Dedifferentiated amniotic fluid mesenchymal stem cell (primary cell): ENCODE measurements at regions not wholly inside any gene's neighbourhood (a gene's known extent, or its start where the extent isn't known, plus 50 kb on each side); places are given as distances from the start of the nearest gene placed in this dataset.
A peak's percentile ranks its signal among the peaks of the same experiment; 100 is the strongest.

Experiments used
- DNase-seq: peaks from one replicate; pipeline ENCODE4 v3.0.0-alpha.2; 2016; ENCODE audit errors: extremely low spot score

DNA sequence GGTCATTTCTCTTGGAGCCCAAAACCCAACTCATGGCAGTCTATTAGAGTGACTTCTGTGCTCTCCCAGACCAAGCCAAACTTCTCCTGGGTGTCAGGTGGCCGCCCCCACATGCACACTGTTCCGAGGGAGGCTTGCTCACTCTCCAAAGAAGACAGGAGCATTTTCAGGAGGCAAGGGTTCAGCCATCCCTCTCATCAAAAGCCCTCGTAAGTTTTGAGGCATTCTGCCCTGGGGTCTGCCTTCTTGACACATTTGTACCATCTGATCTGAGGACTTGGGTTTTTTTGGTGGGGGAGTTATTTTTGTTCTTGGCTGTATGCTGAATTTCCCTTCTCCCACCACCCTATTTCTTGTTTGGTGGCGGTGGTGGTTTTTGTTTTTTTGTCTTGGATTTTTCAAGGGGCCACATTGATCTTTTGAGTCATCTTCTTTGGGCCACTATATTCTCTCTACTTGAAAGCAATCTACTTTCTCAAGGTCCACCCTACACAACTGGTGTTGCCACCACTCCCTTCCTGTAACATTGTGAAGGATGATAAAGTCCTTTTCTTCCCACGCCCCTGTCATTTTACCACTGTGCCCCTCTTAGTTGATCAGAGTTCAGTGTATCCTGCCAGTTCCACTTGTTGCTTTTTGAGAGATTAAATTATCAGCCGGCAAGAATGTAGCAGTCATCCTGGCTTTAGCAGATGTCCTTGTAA, 255.8 kb downstream of the CYP26B1 start:
- no peak for DNase-seq

DNA sequence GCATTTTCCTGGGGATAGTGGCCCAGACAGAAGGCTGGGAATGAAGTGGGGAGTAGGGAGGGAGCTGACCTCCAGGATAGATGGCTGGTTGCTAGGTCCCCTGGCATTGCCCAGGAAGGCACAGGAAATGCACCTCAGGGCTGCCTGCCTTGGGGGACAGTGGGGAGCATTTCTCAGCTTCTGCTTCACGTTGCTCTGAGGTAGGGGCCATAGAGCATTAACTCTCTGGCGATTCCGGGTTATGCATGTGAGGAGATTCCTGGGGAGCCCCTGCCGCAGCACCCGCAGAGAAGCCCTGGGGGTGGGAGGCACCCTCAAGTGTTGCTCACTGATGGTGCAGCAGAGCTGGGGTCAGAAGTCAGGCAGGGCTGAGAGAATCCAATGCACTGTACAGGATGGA, 256.5 kb downstream of the CYP26B1 start:
- no peak for DNase-seq

GRCh38 chr2:71889759-71890684, 257.6 kb downstream of the CYP26B1 start:
- peak; percentile 70 for DNase-seq

- DNase-seq = no peak
Observed at GRCh38 chr2:71888751-71889445, 258.8 kb downstream of the CYP26B1 start.

DNA sequence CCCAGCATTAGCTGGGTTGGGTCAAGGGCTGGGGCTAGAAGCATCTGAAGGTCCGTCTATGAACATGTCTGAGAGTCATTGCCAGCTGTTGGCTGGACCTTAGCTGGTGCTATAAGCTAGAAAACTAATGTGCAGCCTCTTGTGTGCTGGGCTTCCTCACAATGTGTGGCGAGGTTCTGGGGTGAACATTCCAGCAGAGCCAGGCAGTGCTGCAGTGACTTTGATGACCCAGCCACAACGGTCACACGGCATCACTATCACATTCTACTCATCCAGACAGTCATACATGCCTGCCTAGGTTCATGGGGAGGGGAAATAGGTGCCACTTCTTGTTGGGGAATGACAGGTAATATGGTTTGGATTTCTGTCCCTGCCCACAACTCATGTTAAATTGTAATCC, 260.5 kb downstream of the CYP26B1 start:
- DNase-seq = no peak

GRCh38 chr2:71886241-71886640, 261.4 kb downstream of the CYP26B1 start:
- DNase-seq = no peak

DNA sequence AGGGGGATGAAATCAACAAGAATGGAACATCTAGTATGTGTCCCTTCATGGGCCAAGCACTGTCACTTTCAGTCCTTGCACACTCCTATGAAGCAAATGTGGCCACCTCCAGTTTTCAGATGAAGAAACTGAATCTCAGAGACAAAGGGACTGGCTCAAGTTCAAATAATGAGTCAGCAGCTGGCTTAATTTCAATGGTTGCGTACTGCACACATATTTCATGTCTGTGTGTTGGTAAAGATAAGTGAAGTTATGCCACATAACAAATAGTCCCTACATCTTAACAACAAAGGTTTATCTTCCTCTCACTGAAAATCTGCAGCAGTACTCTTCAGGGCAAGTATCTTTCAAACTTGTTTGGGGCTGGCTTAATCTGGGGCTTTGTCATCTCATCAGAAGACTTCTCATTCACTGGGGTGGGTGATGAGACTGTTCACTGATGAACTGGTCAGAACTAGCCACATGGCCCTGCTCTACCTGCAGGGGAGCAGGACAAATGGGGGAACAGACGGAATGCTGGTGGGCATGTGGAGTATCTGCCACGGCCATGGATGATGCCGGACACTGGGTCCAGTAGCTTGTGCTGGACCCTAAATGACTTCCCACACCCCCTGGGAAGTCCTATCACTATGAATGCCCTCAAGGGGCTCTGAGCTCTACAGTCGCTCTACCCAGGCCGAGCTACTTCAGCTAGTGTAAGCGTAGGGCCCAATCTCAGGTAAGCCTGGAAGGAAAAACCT, 263.2 kb downstream of the CYP26B1 start:
- DNase-seq = peak; percentile 26

DNA sequence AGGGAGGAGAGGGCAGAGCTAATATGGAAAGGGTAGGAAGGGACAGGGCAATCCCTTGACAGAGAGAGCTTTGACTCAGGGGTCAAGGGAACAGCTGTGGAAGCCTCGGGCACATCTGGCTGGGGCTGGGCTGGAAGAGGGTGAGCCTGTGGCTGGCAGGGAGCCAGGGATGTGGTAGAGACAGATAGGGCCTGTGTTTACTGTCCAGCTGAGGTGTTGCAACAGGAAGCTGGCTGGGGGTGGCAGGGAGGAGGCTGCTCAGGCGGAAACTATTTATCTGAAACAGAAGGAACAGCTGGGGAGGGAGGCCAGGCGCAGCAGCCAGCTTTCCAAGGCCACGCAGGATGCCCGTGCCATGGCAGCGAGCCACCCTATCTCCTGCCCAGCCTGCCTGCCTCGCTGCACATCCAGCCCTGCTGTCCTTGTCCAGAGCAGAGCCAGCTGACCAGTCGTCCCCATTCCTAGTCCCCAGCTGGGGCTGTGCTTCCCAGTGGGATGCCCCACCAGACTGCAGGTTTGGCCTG, 264.7 kb downstream of the CYP26B1 start:
- peak; percentile 49 for DNase-seq

GRCh38 chr2:71882236-71882946, 265.3 kb downstream of the CYP26B1 start:
- no peak for DNase-seq

- no peak for DNase-seq
Observed at GRCh38 chr2:71880846-71881610, 266.6 kb downstream of the CYP26B1 start.

- no peak for DNase-seq
Observed at GRCh38 chr2:71880287-71880686, 267.4 kb downstream of the CYP26B1 start.

GRCh38 chr2:71879509-71880184, 268.0 kb downstream of the CYP26B1 start:
- DNase-seq = no peak

DNA sequence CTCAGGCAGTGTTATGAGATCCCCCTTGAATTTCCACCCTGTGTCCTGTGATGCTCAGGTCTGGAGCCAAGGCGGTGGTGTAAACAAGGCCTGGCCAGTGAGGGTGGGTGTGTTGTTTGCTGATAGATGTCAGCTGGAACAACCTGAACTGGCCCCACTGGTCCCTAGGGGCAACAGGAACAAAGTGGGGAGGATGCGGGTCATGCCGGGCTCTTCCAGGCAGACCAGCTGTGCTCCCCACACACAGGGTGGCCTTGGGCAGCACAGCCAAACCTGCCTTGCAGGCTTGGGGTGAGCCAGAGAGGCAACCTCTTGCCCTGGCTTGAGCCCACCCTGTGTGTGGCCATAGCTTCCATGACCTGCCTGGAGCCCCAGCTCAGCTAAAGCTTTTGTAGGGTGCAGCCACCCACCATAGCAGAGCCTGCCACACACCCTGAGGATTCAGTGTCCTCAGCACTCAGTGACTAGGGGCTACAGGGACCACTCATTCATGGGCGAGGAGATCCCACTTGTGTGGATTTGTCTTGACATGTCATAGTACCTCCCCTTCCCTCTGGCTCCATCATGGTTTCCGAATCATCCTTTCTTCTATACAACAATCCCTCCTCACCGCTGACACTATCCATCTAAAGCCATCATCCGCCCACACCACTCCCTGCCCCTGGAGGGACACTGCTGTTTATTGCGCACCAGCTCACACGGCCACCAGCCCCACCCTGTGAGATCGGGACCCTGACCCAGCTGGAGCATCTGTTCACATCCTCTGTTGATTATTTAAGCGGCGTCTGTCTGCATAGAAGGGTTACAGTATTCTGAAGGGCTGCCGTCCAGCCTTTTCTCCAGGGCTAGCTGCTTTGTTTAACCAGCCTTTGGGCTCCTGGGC, 268.8 kb downstream of the CYP26B1 start:
- DNase-seq = no peak

DNA sequence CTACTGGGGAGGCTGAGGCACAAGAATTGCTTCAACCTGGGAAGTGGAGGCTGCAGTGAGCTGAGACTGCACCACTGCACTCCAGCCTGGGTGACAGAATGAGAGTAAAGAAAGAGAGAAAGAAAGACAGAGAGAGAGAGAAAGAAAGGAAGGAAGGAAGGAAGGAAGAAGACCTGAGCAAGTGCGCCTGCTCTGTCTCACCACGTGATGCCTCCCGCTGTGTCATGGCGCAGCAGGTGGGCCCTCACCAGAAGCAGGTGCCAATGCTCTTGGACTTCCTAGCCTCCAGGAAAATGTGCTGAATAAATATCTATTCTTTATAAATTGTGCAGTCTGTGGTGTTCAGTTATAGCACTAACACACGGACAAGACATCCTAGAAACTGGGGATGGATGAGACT, 270.0 kb downstream of the CYP26B1 start:
- no peak for DNase-seq

- peak; percentile 23 for DNase-seq
Observed at GRCh38 chr2:71876542-71877451, 270.9 kb downstream of the CYP26B1 start.

DNA sequence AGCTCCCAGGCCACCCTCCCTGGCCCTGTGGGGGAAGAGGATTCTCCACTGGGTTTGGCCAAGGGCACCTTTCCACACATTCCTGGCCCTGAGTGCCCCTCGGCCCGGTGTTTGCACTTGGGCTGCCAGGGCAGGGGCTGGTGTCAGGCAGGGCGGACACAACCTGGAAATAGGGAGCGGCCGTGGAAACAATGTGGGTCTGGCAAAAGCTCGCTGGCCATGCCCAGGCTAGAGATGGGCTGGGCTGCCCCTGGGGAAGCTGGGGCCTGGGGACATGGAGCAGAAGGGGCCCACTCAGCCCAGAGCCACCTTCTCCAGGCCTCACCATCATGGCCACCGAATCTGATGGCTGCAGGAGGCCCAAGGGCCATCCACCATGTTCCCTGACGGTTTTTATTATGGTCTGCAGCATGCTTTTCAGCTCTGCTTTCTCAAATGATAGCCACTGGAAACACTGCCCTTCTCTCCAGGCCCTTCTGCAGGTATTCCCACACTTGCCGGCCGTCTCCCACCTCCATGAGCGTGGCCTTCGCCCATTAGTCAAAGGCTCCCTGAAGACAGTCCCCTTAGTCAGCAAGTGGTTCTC, 275.1 kb downstream of the CYP26B1 start:
- no peak for DNase-seq

DNA sequence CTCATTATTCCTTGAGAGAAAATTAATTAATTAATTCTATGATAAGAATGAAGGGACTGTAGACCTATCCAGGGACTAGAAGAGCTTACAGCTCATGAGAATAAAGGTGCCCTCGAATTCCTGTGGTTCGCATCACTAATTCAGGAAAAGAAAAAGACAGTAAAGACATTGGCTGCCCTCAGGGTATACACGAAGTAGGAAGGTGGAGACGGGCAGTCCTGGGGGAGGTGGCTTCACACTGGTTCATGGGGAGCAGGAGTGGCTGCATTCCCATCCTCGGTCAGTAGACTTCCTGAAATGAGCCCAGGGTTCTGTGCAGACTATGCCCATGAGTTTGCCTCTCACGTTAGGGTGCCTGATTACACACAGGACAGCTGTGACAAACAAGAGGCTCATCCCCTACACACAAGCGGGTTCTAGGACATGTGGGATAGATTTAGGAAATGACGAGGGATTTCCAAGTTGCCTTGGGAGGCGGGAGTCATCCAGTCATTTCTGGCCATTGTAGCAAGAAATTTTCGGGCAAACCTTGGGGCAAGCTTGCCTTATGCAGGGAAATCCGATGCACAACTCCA, 282.2 kb downstream of the CYP26B1 start:
- DNase-seq = no peak
